GM18507 (cell line): ENCODE measurements at regions not wholly inside any gene's neighbourhood (a gene's known extent, or its start where the extent isn't known, plus 50 kb on each side); places are given as distances from the start of the nearest gene placed in this dataset.

Experiments used
- DNase-seq: peaks from one replicate; pipeline ENCODE4 v3.0.0; 2011; ENCODE audit warnings: low read depth; ENCODE audit not compliant: insufficient read length; ENCODE audit errors: extremely low spot score
- FAIRE-seq: peaks from 2 replicates; lab custom pipeline; 2011; peaks lifted over from hg19 to GRCh38; lab: Jason Lieb, UNC

DNA sequence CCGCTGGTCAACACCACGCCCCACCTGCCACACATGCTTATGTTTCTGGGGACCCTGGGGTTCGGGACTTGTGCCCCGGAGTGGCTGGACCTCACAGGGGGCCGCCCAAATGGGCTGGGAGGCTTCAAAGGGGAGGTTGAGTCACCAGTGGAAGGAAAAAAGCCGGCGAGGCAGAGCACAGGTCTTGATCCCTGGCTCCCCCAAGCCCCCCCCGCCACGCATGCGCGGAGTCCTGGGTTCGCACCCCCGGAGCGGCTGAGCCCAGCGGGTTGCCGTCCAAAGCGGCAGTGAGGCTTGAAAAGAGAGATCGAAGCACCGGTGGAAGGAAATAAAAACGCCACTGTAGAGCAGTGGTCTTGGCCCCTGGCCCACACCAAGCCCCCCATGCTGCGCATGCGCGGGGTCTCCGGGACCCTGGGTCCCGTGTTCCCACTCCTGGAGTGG lies 313.5 kb downstream of the ALG10 start:
- FAIRE-seq (no peak), DNase-seq (no peak)

DNA sequence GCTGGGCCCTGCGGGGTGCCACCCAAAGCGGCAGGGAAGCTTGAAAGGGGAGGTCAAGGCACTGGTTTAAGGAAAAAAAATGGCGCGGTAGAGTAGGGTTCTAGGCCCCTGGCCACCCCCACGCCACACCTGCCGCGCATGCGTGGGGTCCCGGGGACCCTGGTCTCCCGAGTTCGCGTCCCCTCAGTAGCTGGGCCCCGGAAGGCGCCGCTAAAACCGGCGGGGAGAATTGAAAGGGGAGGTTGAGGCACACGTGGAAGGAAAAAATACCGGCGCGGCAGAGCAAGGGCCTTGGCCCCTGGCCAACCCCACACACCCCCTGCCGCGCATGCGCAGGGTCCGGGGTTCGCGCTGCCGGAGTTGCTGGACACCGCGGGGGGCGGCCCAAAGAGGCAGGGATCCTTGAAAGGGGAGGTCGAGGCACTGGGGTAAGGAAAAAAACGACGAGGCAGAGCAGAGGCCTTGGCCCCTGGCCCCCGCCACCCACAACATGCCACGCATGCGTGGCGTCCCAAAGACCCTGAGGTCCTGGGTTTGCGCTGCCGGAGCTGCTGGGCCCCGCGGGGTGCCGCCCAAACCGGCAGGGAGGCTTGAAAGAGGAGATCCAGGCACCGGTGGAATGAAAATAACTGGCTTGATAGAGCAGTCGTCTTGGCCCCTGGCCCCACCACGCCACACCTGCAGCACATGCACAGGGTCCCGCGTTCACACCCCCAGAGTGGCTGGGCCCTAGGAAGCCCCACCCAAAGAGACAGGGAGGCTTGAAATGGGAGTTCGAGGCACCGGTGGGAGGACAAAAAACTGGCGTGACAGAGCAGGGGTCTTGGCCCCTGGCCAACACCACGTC lies 314.5 kb downstream of the ALG10 start:
- no peak for DNase-seq
- FAIRE-seq: no peak

DNA sequence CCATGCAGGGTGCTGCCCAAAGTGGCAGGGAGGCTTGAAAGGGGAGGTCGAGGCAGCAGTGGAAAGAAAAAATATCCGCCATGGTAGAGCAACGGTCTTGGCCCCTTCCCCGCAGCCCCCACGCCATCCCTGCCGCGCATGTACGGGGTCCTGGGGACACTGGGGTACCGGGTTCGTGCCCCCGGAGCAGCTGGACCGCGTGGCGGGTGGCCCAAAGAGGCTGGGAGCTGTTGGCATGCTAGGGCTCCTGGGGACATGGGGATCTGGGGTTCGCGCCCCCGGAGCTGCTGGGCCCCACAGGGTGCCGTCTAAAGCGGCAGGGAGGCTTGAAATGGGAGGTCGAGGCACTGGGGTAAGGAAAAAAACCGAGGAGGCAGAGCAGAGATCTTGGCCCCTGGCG lies 316.5 kb downstream of the ALG10 start:
- DNase-seq (no peak), FAIRE-seq (no peak)

- FAIRE-seq (no peak), DNase-seq (no peak)
These were observed 317.6 kb downstream of the ALG10 start for GRCh38 chr12:34339922-34340321.

GRCh38 chr12:34340534-34341361 lies 318.5 kb downstream of the ALG10 start:
- no peak for DNase-seq

DNA sequence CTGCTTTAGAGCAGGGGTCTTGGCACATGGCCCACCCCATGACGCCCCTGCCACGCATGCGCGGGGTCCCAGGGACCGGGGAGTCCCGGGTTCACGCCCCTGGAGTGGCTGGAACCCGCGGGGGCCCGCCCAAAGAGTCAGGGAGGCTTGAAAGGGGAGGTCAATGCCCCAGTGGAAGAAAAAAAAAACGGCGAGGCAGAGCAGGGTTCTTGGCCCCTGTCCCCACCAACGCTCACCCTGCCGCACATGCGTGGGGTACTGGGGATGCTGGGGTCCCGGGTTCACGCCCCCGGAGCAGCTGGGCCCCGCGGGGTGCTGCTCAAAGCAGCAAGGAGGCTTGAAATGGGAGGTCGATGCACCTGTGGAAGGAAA lies 319.1 kb downstream of the ALG10 start:
- FAIRE-seq (no peak), DNase-seq (no peak)

More at GRCh38 chr12:34340534-34341361, 318.5 kb downstream of the ALG10 start:
- no peak for FAIRE-seq

GRCh38 chr12:34342048-34342447 lies 319.8 kb downstream of the ALG10 start:
- no peak for FAIRE-seq
- no peak for DNase-seq

DNA sequence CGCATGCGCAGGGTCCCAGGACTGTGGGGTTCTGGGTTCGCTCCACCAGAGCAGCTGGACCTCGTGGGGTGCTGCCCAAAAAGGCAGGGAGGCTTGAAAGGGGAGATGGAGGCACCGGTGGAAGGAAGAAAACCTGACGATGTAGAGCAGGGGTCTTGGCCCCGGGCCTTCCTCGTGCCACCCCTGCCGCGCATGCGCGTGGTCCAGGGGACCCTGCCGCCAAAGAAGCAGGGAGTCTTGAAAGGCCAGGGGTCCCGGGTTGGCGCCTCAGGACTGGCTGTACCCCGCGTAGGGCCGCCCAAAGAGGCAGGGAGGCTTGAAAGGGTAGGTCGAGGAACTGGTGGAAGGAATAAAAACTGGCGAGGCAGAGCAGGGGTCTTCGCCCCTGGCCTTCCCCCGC lies 321.0 kb downstream of the ALG10 start:
- FAIRE-seq: no peak

GRCh38 chr12:34343766-34344165 lies 321.5 kb downstream of the ALG10 start:
- DNase-seq (no peak), FAIRE-seq (no peak)

More for the DNA sequence above, 321.0 kb downstream of the ALG10 start:
- no peak for DNase-seq

DNA sequence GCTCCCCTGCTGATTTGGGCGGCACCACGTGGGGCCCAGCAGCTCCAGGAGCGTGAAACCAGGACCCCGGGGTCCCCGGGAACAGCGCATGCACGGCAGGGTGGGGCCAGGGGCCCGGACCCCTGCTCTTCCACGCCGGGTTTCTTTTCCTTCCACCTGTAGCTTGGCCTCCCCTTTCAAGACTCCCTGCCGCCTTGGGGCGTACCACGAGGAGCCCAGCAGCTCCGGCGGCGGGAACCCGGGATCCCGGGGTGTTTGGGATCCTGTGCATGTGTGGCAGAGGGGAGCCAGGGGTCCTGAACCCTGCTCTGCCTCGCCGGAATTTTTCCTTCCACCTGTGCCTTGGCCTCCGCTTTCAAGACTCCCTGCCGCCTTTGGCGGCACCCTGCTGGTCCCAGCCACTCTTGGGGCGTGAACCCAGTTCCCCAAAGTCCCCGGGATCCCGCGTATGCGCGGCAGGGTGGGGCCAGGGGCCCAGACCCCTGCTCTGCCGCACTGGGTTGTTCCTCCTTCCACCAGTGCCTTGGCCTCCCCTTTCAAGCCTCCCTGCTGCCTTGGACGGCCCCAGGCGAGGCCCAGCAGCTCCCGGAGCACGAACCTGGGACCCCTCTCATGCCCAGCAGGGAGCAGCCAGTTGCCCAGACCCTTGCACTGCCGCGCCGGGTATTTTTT lies 322.7 kb downstream of the ALG10 start:
- FAIRE-seq: no peak
- DNase-seq: no peak

DNA sequence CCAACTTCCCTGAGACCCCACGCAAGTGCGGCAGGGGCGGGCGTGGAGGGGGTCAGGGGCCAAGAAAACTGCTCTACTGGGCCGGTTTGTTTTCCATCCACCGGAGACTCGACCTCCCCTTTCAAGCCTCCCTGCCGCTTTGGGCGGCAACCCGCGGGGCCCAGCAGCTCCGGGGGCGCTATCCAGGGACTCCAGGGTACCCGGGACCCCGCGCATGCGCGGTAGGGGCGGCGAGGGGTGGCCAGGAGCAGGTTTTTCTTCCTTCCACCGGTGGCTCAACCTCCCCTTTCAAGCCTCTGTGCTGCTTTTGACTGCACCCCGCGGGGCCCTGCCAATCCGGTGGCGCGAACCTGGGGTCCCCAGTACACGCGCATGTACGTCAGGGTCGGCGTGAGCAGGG lies 323.5 kb downstream of the ALG10 start:
- no peak for FAIRE-seq
- no peak for DNase-seq

GRCh38 chr12:34346372-34347034 lies 324.2 kb downstream of the ALG10 start:
- no peak for FAIRE-seq

DNA sequence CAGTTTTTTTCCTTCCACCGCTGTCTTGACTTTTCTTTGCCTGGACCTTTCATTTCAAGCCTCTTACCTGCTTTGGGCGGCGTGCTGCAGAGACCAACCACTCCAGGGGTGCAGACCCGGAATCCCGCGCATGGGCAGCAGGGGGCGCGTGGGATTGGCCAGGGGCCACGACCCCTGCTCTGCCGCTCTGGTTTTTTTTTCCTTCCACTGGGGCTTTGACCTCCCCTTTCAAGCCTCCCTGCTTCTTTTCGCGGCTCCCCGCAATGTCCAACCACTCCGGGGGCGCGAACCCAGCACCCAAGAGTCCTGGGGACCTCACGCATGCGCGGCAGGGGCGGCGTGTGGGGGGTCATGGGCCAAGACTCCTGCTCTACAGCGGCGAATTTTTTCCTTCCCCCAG lies 325.1 kb downstream of the ALG10 start:
- FAIRE-seq: no peak
- DNase-seq: no peak

More at GRCh38 chr12:34346372-34347034, 324.2 kb downstream of the ALG10 start:
- no peak for DNase-seq

DNA sequence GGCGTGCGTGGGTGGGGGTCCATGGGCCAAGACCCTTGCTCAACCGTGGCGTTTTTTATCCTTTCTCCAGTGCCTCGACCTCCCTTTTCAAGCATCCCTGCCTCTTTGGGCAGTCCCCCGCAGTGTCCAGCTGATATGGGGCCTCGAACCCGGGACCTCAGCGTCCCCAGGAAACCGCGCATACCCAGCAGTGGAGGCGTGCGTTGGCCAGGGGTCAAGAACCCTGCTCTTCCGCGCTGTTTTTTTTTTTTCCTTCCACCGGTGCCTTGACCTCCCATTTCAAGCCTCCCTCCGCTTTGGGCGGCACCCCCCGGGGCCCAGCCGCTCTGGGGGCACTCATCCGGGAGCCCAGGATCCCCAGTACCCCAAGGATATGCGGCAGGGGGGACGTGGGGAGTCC lies 325.8 kb downstream of the ALG10 start:
- DNase-seq (no peak), FAIRE-seq (no peak)

DNA sequence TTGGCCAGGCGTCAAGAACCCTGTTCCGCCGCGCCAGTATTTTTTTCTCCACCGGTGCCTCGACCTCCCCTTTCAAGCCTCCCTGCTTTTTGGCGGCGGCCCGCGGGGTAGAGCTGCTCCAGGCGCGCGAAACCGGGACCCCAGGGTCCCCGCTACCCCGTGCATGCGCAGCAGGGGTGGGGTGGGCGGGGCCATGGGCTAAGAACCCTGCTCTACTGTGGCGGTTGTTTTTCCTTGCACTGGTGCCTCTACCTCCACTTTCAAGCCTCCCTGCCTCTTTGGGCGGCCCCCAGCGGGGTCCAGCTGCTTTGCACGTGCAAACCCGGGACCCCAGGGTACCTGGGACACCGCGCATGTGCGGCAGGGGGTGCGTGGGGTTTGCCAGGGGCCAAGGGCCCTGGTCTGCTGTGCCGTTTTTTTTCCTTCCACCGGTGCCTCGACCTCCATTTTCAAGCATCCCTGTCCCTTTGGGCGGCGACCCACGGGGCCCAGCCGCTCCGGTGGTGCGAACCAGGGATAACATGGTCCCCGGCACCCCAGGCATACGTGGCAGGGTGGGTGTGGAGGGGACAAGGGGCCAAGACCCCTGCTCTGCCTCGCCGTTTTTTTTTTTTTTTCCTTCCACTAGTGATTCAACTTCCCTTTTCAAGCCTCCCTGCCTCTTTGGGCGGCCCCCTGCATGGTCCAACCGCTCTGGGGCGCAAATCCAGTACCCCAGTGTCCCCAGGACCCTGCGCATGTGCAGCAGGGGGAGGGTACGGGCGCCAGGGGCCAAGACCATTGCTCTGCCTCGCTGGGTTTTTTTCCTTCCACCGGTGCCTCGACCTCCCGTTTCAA lies 326.8 kb downstream of the ALG10 start:
- FAIRE-seq (no peak), DNase-seq (no peak)

DNA sequence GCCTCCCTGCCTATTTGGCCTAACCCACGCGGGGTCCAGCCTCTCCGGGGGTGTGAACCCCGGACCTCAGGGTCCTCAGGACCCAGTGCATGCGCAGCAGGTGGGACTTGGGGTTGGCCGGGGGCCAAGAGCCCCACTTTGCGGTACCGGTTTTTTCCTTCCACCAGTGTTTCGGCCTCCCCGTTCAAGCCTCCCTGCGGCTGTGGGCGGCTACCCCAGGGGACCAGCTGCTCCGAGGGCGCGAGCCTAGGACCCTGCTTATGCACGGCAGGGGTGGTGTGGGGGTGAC lies 327.3 kb downstream of the ALG10 start:
- DNase-seq (no peak), FAIRE-seq (no peak)

DNA sequence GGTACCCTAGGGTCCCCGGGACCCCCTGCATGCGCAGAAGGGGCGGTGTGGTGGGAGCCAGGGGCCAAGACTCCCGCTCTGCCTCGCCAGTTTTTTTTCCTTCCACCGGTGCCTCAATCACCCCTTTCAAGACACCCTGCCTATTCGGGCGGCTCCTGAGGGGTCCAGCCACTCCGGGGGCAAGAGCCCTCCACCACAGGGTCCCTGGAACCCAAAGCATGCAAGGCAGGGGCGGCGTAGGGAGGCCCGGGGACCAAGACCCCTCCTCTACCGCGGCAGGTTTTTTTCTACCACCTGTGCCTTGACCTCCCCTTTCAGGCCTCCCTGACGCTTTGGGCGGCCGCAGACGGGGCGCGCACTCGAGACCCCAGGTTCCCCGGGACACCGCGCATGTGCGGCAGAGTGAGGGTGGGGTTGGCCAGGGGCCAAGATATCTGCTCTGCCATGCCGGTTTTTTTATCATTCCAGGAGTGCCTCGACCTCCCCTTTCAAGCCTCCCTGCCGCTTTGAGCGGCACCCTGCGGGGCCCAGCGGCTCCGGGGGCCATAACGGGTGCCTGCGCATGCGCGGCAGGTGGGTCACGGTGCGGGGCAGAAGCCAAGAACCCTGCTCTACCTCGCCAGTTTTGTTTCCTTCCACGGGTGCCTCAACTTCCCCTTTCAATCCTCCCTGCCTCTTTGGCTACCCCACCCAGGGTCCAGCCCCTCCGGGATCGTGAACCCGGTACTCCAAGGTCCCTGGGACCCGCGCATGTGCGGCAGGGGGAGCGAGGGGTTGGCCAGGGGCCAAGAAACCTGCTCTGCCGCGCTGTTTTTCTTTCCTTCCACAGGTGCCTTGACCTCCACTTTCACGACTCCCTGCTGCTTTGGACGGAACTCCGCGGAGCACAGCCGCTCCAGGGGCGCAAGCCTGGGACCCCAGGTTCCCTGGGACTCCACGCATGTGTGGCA lies 328.1 kb downstream of the ALG10 start:
- DNase-seq (no peak), FAIRE-seq (no peak)

DNA sequence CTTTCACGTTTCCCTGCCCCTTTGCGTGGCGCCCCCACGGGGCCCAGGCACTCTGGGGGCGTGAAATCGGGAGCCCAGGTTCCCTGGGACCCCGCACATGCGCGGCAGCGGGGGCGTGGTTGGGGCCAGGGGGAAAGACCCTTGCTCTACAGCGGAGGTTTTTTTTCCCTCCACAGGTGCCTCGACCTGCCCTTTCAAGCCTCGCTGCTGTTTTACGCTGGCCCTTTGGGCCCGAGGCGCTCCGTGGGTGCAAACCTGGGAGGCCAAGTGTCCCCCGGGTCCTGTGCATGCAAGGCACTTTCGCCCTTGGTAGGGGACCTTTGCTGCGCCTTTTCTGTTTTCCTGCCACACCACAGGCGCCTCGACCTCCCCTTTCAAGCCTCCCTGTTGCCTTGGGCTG lies 329.8 kb downstream of the ALG10 start:
- no peak for FAIRE-seq
- no peak for DNase-seq
